ENCODE measurements at regions not wholly inside any gene's neighbourhood (a gene's known extent, or its start where the extent isn't known, plus 50 kb on each side); places are given as distances from the start of the nearest gene placed in this dataset.
"Not testable (repeated sequence)": the region's sequence is repeated elsewhere in the genome, so short reads cannot be mapped to it uniquely, and the experiment has no call there.

DNA sequence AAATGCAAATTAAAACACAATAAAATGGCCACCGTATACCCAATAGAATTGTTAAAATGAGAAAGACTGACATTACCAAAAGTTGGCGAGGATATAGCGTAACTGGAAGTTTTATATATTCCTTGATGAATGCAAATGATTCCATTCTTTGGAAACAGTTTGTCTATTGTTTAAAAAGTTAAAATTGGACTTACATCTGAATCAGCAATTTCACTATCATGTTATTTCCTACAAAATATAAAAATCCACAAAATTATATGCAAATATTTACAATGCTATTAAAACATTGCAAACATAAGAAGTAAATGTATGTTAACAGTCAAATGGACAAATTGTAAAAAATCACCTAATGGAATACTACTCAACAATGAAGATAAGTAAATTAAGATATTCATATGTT, 852.2 kb upstream of the NDST4 start:
- TF ChIP-seq POLR2AphosphoS5 (IDR thresholded peaks at IDR 0.05) (no peak), POLR2A (IDR thresholded peaks at IDR 0.05) (no peak), EP300 (IDR thresholded peaks at IDR 0.05) (no peak)
- TF ChIP-seq, protein P1, sequence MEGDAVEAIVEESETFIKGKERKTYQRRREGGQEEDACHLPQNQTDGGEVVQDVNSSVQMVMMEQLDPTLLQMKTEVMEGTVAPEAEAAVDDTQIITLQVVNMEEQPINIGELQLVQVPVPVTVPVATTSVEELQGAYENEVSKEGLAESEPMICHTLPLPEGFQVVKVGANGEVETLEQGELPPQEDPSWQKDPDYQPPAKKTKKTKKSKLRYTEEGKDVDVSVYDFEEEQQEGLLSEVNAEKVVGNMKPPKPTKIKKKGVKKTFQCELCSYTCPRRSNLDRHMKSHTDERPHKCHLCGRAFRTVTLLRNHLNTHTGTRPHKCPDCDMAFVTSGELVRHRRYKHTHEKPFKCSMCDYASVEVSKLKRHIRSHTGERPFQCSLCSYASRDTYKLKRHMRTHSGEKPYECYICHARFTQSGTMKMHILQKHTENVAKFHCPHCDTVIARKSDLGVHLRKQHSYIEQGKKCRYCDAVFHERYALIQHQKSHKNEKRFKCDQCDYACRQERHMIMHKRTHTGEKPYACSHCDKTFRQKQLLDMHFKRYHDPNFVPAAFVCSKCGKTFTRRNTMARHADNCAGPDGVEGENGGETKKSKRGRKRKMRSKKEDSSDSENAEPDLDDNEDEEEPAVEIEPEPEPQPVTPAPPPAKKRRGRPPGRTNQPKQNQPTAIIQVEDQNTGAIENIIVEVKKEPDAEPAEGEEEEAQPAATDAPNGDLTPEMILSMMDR (IDR thresholded peaks at IDR 0.05) = no peak
- intact Hi-C loops (cut with DNase I; ENCODE audit: low total_unique reads) = no loop called here
- Histone ChIP-seq H3K4me1 (no peaks in the 10 kb centered on the region), H3K36me3 (no peaks in the 10 kb centered on the region), H3K27me3 (no peaks in the 10 kb centered on the region), H3K9me3 (no peaks in the 10 kb centered on the region), H3K27ac (no peak overlapping the region), H3K4me3 (no peak overlapping the region)
- DNase-seq = no peak
- WGBS, 5 donors = 93 to 96% (median 95%) methylated on average over 3 of the region's 3 CpGs

DNA sequence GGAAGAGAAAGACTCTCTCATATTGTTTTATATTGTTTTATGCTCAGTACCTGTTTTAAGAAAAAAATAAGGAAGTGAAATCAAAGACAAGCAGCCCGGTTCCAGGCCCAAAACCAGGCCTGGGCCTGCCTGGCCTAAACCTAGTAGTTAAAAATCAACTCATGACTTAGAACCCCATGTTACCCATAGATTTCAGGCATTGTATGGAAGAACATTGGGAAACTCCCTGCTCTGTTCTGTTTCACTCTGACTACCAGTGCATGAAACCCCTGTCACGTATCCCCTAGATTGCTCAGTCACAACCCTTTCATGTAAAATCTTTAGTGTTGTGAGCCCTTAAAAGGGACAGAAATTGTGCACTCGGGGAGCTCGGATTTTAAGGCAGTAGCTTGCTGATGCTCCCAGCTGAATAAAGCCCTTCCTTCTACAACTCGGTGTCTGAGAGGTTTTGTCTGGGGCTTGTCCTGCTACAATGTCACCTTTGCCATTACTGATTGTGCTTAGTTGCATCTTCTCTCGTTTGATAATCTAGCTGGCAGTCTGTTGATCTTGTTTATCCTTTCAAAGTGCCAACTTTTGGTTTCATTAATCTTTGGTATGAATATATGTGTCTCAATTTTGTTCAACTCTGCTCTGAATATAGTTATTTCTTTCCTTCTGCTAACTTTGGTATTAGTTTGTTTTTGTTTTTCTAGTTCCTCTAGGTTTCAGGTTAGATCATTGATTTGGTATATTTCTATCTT, 842.8 kb upstream of the NDST4 start:
- WGBS, 5 donors = 68 to 74% (median 72%) methylated on average over 6 of the region's 6 CpGs
- H3K27me3 ChIP-seq; H3K9me3 ChIP-seq; H3K27ac ChIP-seq; H3K36me3 ChIP-seq; H3K4me1 ChIP-seq; DNase-seq; H3K4me3 ChIP-seq; intact Hi-C loops (cut with DNase I; ENCODE audit: low total_unique reads): not testable (repeated sequence)

DNA sequence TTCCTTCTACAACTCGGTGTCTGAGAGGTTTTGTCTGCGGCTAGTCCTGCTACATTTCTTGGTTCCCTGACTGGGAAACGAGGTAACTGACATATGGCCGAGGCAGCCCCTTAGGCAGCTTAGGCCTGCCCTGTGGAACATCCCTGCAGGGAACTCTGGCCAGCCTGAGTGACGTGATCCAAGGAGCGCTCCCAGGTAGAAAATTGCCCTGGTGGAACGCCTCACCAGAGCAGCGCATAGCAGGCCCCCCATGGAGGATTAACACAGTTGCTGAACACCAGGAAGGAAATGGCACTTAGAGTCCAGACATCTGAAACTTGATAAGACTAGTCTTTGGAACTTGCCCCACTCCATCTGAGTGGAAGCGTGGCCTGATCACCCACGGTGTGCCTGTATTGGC, 837.4 kb upstream of the NDST4 start:
- H3K4me3 ChIP-seq = no peak overlapping the region
- no peaks in the 10 kb centered on the region for H3K4me1 ChIP-seq
- H3K27ac ChIP-seq = no peak overlapping the region
- intact Hi-C loops (cut with DNase I; ENCODE audit: low total_unique reads) = no loop called here
- no peaks in the 10 kb centered on the region for H3K36me3 ChIP-seq
- DNase-seq = no peak
- H3K9me3 ChIP-seq = no peaks in the 10 kb centered on the region
- H3K27me3 ChIP-seq = no peaks in the 10 kb centered on the region
- 83 to 93% (median 92%) methylated on average over 7 to 10 of the region's 10 CpGs for WGBS, 5 donors
- TF ChIP-seq POLR2A (IDR thresholded peaks at IDR 0.05) (no peak), POLR2AphosphoS5 (IDR thresholded peaks at IDR 0.05) (no peak), EP300 (IDR thresholded peaks at IDR 0.05) (no peak)
- TF ChIP-seq, protein P1 (IDR thresholded peaks at IDR 0.05) = no peak

DNA sequence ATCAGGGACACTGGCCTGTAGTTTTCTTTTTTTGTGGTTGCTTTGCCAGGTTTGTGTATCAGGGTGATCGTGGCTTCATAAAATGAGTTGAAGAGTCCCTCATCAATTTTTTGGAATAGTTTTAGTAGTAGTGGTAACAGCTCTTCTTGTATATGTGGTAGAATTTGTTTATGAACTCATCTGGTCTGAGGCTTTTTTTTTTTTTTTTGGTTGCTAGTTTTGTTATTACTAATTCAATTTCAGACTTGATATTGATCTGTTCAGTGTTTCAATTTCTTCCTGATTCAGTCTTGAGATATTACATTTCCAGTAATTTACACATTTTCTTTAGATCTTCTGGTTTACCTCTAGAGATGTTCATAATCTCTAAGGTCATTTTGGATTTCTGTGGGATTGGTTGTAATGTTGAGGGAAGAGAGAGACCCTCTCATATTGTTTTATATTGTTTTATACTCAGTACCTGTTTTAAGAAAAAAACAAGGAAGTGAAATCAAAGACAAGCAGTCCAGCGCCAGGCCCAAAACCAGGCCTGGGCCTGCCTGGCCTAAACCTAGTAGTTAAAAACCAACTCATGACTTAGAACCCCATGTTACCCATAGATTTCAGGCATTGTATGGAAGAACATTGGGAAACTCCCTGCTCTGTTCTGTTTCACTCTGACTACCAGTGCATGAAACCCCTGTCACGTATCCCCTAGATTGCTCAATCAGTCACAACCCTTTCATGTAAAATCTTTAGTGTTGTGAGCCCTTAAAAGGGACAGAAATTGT, 836.7 kb upstream of the NDST4 start:
- DNase-seq; H3K4me1 ChIP-seq; H3K4me3 ChIP-seq; H3K27ac ChIP-seq; H3K9me3 ChIP-seq; H3K36me3 ChIP-seq; intact Hi-C loops (cut with DNase I; ENCODE audit: low total_unique reads); H3K27me3 ChIP-seq: not testable (repeated sequence)
- 84 to 88% (median 86%) methylated on average over 3 of the region's 3 CpGs for WGBS, 5 donors

DNA sequence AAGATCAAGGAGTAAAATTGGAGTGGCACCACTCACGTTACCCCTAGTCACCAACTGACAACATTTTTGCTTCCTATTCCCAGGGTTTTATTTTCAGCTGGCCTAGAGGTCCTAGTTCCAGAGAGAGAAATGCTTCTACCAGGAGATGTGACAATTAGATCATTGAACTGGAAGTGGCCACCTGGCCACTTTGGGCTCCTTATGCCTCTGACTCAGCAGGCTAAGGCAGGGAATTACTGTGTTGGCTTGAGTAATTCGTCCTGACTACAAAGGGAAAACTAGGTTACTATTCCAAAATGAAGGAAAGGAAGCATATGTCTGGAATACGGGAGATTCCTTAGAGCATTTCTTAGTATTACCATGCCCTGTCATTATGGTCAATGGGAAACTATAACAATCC, 831.6 kb upstream of the NDST4 start:
- intact Hi-C loops (cut with DNase I; ENCODE audit: low total_unique reads) = no loop called here
- no peak for TF ChIP-seq POLR2A (IDR thresholded peaks at IDR 0.05)
- TF ChIP-seq, protein P1 (IDR thresholded peaks at IDR 0.05) = no peak
- TF ChIP-seq POLR2AphosphoS5 (IDR thresholded peaks at IDR 0.05) = no peak
- TF ChIP-seq EP300 (IDR thresholded peaks at IDR 0.05) = no peak
- no peaks in the 10 kb centered on the region for H3K4me1 ChIP-seq

More for the DNA sequence above, 831.6 kb upstream of the NDST4 start:
- Histone ChIP-seq H3K27me3 (no peaks in the 10 kb centered on the region), H3K27ac (no peak overlapping the region), H3K36me3 (no peaks in the 10 kb centered on the region), H3K4me3 (no peak overlapping the region), H3K9me3 (no peaks in the 10 kb centered on the region)
- WGBS, 5 donors = 67 to 81% (median 76%) methylated on average over 3 of the region's 3 CpGs
- DNase-seq = no peak
